Epidermal melanocyte (primary cell): ENCODE measurements at regions not wholly inside any gene's neighbourhood (a gene's known extent, or its start where the extent isn't known, plus 50 kb on each side); places are given as distances from the start of the nearest gene placed in this dataset.
A peak's percentile ranks its signal among the peaks of the same experiment; 100 is the strongest.

Experiments
- DNase-seq: peaks from one replicate; pipeline ENCODE4 v3.0.0; 2011; ENCODE audit warnings: low spot score; ENCODE audit not compliant: insufficient read length

DNA sequence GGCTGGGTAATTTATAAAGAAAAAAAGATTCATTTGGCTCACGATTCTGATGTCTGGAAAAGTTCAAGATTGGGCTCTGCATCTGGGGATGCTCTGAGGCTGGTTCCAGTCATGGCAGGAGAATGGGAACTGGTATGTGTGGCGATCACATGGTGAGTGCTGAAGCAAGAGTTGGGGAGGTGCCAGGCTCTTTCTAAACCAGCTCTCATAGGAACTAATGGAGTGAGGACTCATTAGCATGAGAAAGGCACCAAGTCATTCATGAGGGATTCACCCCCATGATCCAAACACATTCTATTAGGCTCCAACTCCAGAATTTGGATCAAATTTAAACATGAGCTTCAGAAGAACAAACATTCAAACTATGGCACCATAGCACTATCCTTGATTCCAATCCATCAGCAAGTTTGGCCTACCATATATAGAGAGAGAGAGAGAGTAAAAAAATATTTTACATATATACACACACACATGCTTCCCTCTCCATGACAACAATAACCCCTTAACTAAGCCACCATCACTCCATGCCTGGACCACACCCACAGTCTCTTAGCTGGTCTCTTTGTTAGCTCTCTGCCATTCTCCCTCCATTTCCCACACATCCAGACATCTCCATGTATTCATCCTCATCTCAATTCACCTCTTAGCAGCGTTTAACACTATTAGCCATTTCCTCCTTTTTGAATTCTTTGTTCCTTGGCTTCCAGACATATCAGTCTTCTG, 57.9 kb downstream of the NPY start:
- no peak for DNase-seq

- DNase-seq: no peak
Measured at GRCh38 chr7:24343614-24344013, 59.6 kb downstream of the NPY start.

- peak; percentile 25 for DNase-seq
Measured at GRCh38 chr7:24346129-24346528, 62.1 kb downstream of the NPY start.

- no peak for DNase-seq
Measured at GRCh38 chr7:24346716-24347115, 62.7 kb downstream of the NPY start.

GRCh38 chr7:24349339-24349738, 65.3 kb downstream of the NPY start:
- no peak for DNase-seq

GRCh38 chr7:24354456-24354855, 70.5 kb downstream of the NPY start:
- DNase-seq: no peak

- DNase-seq: no peak
Measured at GRCh38 chr7:24356718-24357386, 72.9 kb downstream of the NPY start.

DNA sequence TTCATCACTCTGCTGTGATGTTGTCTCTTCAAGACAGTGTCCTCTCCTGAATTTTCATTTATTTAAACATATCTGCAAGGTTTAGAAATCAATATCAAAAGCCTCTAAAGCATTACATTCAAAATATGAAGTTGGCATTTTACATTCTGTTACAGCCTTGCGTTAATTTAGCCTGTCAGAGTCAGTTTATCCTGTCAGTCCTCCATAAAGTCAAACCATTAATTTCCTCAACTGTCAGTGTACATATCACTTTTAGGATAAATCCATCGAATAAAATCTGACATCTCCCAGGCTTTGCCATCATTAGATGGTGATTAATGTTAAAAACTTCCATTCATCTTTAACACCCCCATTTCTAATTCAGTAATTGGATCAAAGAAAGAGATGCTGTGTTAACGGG, 77.0 kb downstream of the NPY start:
- no peak for DNase-seq

DNA sequence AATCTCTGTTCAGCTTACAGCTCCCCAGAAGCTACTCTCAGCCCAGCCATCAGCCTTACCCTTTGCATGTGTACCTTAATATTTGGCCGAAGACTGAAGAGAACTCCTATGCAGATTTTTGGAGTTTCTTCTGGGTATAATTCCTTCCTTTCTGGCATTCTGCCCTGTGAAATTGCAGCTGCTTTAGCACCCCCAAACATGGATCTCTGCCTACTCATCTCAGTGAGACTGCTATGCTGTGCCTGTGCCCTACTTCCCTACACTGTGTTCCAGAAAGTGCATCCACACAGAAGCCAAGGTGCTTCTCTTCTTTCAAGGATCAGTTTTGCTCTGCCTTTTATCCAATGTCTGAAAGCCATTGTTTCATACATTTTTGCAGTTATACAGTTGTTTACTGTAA, 81.6 kb downstream of the NPY start:
- DNase-seq: no peak

DNA sequence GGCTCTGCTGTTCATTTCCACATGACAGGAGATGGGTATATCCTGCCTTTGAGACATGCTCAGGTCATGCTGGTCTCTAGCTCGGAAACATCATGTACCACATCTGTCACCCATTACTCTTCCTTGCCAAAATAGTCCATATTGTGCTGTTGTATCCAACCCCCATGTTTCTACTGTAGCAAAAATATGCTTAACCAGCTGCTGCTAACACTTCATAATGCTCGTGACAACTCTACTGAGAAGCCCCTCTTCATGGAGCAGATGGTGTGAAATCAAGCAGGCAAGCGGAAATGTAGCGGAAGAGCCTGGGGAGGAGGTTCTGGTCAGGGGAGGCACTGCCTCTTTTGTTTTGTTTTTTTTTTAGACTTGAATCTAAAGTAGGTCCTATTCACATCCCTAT, 82.9 kb downstream of the NPY start:
- DNase-seq: no peak

- no peak for DNase-seq
Measured at GRCh38 chr7:24368161-24368560, 84.2 kb downstream of the NPY start.

GRCh38 chr7:24370541-24370940, 86.6 kb downstream of the NPY start:
- no peak for DNase-seq

DNA sequence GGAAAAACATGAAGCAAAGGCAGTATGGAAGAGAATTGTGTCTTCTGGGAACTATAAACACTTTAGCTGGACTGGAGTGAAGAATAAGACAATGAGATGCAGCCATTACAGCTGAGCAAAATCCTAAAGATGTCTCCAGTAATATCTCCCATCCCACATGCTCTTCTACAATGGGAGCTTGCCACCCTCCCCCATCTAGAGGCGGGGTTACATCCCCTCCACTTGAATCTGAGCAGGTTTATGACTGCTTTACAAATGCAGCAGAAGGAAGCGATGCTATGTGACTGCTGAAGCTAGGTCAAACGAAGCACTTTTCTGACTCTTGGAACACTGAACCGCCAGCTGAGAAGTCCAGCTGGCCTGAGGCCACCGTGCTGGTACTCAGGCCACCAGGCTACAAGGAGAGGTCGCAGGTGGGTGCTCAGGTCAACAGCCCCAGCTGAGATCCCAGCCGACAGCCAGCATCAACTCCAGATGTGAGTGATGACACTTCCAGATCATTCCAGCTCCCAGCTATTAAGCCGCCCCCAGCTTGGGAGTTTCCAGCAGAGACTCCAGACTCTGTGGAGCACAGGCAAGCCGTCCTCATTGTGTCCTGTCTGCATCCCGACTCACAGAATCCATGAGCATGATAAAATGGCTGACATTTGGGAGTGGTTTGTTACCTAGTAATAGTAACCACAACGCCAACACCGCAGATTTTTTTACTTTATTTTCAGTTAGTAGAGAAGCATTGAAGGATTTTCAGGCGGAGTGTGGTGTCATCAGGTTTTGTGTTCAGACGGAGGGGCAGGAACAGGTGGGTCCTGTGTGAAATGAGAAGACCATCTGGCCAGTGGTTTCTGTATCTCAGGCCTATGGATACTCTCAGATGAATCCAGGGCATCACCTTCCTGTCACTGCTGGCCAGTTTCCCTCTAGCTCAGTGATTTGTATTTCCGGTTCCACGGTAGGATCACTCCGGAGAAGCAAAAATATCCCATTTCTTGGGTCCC, 89.3 kb downstream of the NPY start:
- DNase-seq: no peak

DNA sequence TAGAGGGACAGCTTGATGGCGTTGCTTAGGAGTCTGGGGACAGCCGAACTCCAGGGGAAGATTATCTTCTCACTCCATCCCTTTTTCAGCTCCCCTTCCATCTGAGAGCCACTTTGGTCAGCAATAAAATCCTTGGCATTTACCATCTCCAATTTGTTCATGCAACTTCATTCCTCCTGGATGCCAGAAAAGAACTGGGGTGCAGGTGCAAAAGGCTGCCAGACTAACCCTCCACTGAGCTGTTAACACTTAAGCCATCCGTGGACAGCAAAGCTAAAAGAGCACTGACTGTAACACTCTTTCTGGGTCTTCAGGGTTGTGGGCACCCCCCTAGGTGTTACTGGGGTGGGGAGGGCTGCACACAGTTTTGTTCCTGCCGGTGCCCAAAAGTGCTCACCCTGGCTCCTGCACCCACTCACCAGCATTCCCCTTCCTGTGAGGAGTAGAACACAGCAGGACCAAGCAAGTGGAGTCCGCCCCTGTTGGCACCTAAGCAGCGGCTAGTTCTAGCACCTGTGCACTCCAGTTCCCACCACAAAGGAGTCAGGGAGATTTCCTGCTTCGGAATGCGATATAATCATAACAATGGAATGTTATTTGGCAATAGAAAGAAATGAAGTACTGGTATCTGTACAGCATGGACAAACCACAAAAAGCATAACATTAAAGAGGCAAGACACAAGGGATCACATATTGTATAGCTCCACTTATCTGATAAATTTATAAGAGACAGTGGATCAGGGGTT, 95.1 kb downstream of the NPY start:
- no peak for DNase-seq

GRCh38 chr7:24381894-24382505, 98.0 kb downstream of the NPY start:
- peak; percentile 33 for DNase-seq

DNA sequence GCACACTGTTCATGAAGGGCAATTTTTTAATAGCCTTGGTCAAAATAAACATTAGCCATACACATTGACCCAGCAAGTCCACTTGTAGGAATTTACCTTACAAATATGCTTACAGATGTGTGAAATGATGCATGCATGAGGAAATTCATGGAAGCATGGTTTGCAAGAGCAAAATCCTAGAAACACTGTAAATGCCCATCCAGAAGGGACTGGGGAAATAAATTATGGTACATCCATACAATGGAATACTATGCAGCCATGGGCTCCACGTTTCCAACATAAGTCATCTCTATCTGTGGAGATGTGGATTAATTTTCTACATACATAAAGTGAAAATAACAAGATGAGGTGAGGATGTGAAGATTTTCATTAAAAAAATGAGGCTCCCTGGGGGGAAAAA, 99.1 kb downstream of the NPY start:
- no peak for DNase-seq

DNA sequence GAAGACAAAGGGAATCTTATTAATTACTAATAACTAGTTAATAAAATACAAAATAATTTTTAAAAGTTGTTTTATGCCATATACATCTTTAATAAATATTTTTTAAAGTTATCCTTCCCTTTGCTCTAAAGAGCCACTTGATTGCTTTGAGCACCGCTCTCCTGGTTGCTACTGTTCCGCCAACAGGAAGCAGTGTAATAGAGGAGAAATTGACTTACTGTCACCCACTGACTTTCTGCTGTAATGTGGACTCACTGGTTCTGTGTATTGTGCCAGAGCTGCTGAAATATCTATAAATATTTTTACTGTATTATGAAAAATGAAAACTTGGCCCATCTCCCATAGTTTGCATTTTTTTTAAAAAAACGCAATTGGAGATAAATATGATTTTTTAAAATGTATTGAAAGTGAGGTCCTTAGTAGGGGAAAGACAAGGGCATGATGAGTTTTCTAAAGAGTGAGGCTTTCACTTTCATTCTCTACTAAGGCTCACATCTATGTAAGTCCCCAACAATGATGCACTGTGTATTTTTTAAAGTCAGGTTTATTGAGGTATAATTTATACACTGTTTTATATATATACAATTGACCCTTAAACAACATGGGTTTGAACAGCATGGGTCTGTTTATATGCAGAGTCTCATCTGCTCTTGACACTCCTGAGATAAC, 100.5 kb downstream of the NPY start:
- DNase-seq: no peak

- DNase-seq: no peak
Measured at GRCh38 chr7:24388212-24388611, 104.2 kb downstream of the NPY start.

GRCh38 chr7:24390376-24391157, 106.6 kb downstream of the NPY start:
- DNase-seq: no peak

GRCh38 chr7:24392774-24393173, 108.8 kb downstream of the NPY start:
- no peak for DNase-seq
